GM06990 (cell line): ENCODE measurements at regions not wholly inside any gene's neighbourhood (a gene's known extent, or its start where the extent isn't known, plus 50 kb on each side); places are given as distances from the start of the nearest gene placed in this dataset.

Experiments
- DNase-seq: peaks from one replicate; pipeline ENCODE4 v3.0.0-alpha.2; 2011; ENCODE audit not compliant: insufficient read length; ENCODE audit errors: extremely low read depth
- H3K27me3 ChIP-seq: replicated peaks from 2 replicates; pipeline ENCODE4 v1.6.0; 2011; ENCODE audit warnings: low read length; ENCODE audit not compliant: control insufficient read depth, insufficient read depth
- H3K36me3 ChIP-seq: 2 replicates; pipeline ENCODE4 v1.5.1; 2011; ENCODE audit warnings: low read length; ENCODE audit not compliant: control insufficient read depth, insufficient read depth
- H3K4me3 ChIP-seq: replicated peaks from 2 replicates; pipeline ENCODE4 v1.5.1; 2011; ENCODE audit warnings: low read depth, mild to moderate bottlenecking, control low read depth, low read length
- CTCF ChIP-seq: IDR thresholded peaks from 2 replicates; pipeline ENCODE4 v1.5.1; 2011; ENCODE audit warnings: low read length, control low read depth, mild to moderate bottlenecking, inconsistent platforms; ENCODE audit not compliant: insufficient read depth, poor library complexity, severe bottlenecking

GRCh38 chr3:82957696-82958095 lies 1196.3 kb upstream of the GBE1 start:
- Histone ChIP-seq H3K4me3 (no peak overlapping the region), H3K27me3 (no peaks in the 10 kb centered on the region), H3K36me3 (no peaks in the 10 kb centered on the region)
- TF ChIP-seq CTCF = no peak
- no peak for DNase-seq

GRCh38 chr3:82957079-82957478 lies 1195.6 kb upstream of the GBE1 start:
- TF ChIP-seq CTCF = no peak
- no peak overlapping the region for H3K4me3 ChIP-seq
- DNase-seq = no peak
- no peaks in the 10 kb centered on the region for H3K27me3 ChIP-seq
- H3K36me3 ChIP-seq = no peaks in the 10 kb centered on the region

GRCh38 chr3:82954486-82954885 lies 1193.0 kb upstream of the GBE1 start:
- Histone ChIP-seq H3K36me3 (no peaks in the 10 kb centered on the region), H3K4me3 (no peak overlapping the region), H3K27me3 (no peaks in the 10 kb centered on the region)
- no peak for TF ChIP-seq CTCF
- DNase-seq = no peak

GRCh38 chr3:82942041-82942440 lies 1180.6 kb upstream of the GBE1 start:
- H3K4me3 ChIP-seq = no peak overlapping the region
- no peak for DNase-seq
- no peaks in the 10 kb centered on the region for H3K36me3 ChIP-seq
- H3K27me3 ChIP-seq = no peaks in the 10 kb centered on the region
- no peak for TF ChIP-seq CTCF

- no peak for DNase-seq
- no peak for TF ChIP-seq CTCF
- Histone ChIP-seq H3K36me3 (no peaks in the 10 kb centered on the region), H3K4me3 (no peak overlapping the region), H3K27me3 (no peaks in the 10 kb centered on the region)
These were observed 1178.7 kb upstream of the GBE1 start for GRCh38 chr3:82940124-82940523.

GRCh38 chr3:82939491-82940097 lies 1178.1 kb upstream of the GBE1 start:
- H3K27me3 ChIP-seq = no peaks in the 10 kb centered on the region
- DNase-seq = no peak
- no peak overlapping the region for H3K4me3 ChIP-seq
- no peak for TF ChIP-seq CTCF
- H3K36me3 ChIP-seq = no peaks in the 10 kb centered on the region
